ENCODE measurements at regions not wholly inside any gene's neighbourhood (a gene's known extent, or its start where the extent isn't known, plus 50 kb on each side); places are given as distances from the start of the nearest gene placed in this dataset.
A peak's percentile ranks its signal among the peaks of the same experiment; 100 is the strongest.
"Not testable (repeated sequence)": the region's sequence is repeated elsewhere in the genome, so short reads cannot be mapped to it uniquely, and the experiment has no call there.

GRCh38 chr13:73336773-73337172 lies 278.0 kb downstream of the KLF5 start:
- no peak for DNase-seq (ENCODE audit: low spot score)

- no peak for DNase-seq (ENCODE audit: low spot score)
Observed at GRCh38 chr13:73335944-73336343, 277.1 kb downstream of the KLF5 start.

DNA sequence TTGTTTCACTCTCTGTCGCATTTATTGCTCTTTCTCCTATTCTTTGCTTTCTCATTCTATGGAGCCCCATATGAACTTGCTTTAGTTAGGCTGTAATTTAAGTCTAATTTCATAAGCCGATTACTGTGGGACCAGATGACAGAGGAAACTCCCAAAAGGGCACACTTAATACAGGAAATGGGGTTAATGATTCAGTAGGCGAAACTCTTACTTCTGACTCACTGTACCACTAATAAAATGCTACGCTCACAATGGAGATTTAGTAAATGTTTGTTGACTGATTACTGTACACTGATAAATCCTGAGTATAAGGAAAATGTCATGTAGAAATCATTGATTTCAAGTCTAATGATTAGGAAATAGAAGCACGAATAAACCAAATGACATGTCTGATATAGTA lies 276.4 kb downstream of the KLF5 start:
- peak; percentile 36 for DNase-seq (ENCODE audit: low spot score)

GRCh38 chr13:73334445-73334844 lies 275.6 kb downstream of the KLF5 start:
- no peak for DNase-seq (ENCODE audit: low spot score)

DNA sequence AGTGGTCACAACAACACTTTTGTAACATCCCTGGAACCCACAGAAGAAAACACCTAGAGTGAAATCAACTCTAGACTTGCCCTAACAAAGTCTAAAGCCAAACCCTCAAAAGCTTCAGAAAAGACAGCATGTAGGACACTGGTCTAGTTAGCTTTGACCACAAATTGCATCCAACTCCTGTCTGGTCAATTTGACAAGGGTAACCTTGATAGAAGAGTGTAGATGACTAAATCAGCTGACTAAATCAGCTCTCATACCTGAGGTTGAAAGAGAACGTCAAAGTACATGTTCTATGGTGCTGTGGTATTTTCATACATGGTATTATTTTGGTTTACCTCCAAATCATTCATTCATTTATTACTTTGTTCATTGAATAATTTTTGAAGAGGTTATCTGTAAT lies 272.8 kb downstream of the KLF5 start:
- DNase-seq (ENCODE audit: low spot score): no peak

DNA sequence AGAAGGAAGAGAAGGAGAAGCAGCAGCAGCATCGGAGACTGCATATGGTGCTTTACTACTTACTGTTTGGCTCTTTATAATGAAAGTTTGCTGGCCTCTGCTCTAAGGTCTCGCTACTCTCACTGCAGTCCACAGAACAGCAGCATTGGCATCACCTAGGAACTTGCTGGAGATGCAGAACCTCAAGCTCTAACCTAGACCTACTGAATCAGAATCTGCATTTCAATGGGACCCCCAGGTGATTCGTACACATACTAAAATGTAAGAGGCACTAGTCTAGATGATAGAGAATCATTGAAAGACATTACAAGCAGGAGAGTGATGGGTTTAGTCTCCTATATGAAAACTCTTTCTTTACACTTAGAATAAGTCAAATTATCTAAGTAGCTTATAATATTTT lies 270.6 kb downstream of the KLF5 start:
- DNase-seq (ENCODE audit: low spot score): no peak

- DNase-seq (ENCODE audit: low spot score): no peak
Observed at GRCh38 chr13:73327579-73327978, 268.8 kb downstream of the KLF5 start.

DNA sequence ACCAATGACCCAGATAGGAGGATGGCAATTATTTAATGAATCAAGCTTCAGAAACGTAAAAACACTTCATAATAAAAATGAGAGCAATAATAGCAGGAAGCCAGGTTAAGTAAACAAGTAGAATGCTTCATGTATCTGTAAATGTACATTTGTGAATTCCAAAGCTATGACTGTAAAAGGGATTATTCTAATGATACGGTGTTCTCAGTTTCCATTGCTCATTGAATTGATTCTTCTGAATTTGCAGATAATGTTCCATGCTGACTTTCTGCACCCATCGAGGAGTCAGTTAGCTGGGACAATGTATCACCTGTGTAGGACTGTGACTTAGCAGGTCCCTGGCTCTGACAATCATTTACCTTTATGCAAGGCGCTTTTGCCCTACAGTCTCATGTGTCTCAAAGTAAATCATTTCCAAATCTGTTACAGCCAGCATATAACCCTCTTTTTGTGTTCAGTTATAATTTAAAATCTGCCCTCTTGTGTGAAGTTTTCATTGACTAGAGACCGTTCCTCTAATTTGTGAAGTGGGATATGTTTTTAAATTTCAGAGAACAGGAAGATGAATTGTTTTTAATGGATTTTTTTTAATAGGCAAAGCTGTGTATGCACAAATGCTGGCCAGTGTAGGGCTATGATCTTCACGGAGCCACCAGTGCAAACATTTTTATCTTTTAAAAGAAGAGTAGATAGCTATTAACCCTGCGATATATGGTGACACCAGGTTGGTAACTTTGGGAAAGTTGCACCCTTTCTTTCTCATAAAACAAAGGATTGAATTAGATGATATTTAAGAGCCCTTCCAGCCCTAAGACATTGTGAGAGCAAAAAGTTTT lies 267.1 kb downstream of the KLF5 start:
- peak; percentile 44 for DNase-seq (ENCODE audit: low spot score)

GRCh38 chr13:73324842-73325722 lies 266.3 kb downstream of the KLF5 start:
- DNase-seq (ENCODE audit: low spot score): no peak

DNA sequence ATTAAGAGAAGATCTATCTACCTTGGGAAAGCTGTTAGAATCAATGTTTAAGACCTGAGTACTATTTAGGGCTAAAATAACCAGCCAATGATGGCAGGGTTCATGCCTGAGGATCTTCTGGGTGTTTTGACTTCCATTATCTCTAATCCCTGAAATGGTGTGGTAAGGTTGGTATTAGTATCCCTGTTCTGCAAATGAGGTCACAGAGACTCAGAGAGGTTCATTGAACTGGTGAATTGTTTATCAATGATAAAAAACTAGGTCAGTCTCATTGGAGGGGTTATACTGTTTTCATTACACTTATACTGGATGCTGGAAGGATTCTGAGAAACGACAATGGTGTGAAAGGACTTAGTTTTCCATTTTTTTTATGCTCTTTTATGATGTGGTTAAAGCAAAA lies 264.8 kb downstream of the KLF5 start:
- DNase-seq (ENCODE audit: low spot score): no peak

DNA sequence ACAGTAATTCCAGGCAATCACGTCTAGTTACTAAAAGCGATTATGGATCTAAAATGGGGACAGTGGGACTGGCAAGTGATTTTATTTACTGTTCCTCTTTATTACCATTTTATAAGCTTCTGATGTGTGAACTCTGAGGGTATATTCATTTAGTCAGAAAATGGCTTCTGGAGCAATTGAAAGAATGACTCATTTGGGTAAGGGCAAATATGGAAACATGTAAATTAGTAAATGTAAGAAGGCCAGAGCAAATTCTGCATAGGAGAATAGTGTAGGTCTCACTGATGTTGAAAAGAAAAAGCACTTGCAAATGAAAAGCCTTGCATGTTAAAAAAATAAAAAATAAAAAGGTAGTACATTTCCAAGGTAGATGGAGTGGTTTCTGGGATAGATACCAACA lies 262.2 kb downstream of the KLF5 start:
- no peak for DNase-seq (ENCODE audit: low spot score)

GRCh38 chr13:73317140-73317539 lies 258.3 kb downstream of the KLF5 start:
- no peak for DNase-seq (ENCODE audit: low spot score)

DNA sequence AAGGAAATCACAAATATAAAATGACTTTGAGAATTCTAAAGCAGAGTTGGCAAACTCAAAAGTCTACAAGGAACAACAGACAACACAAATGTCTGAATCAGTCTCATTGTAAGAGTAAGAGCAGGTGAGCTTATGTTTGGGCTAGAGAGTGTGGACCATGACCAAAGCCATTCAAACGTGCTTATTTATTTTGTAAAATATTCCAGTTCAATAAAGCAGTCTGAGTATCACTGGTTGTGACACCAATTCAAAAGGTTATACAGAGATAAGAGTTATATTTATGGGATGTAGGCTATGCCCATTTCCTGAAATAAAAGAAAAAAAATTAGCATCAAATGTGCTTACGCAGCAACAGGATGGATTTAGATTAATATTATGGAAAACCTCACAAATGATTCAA lies 251.6 kb downstream of the KLF5 start:
- DNase-seq (ENCODE audit: low spot score): no peak

GRCh38 chr13:73307481-73307880 lies 248.7 kb downstream of the KLF5 start:
- no peak for DNase-seq (ENCODE audit: low spot score)

- no peak for DNase-seq (ENCODE audit: low spot score)
Observed at GRCh38 chr13:73306688-73307087, 247.9 kb downstream of the KLF5 start.

GRCh38 chr13:73304442-73304841 lies 245.6 kb downstream of the KLF5 start:
- no peak for DNase-seq (ENCODE audit: low spot score)

DNA sequence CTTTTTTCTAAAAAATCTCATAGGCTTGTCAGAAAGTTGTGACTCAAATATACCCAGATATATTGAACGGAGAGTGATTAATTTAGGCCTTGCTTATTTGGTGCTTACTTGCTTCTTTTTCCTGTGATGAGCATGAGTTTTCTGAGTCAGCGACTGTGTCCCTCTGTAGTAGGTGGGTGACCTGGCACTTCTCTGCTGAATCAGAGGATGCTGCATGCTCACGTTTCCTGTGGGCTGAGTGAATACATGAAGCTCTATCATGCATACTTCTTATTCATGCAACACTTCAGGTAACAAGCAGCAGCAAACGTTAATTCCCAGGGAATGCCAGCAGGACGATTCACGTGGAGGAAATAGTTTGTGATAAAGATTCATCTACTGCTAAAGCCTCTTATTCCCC lies 245.0 kb downstream of the KLF5 start:
- DNase-seq (ENCODE audit: low spot score): no peak

DNA sequence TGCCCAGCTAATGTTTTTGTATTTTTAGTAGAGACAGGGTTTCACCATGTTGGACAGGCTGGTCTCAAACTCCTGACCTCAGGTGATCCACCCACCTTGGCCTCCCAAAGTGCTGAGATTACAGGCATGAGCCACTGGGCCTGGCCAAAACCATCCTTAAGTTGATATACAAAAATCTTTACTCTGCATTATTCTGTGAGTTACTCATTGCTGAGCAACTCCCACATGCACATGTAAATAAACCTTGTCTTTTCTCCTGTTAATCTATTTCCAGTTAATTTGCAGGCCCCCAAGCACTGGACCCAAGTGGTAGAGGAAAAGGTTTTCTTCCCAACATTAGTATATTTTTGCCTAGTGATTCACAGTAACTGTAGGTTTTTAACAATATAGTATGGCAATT lies 242.8 kb downstream of the KLF5 start:
- not testable (repeated sequence) for DNase-seq (ENCODE audit: low spot score)

GRCh38 chr13:73300718-73301425 lies 242.1 kb downstream of the KLF5 start:
- no peak for DNase-seq (ENCODE audit: low spot score)

- DNase-seq (ENCODE audit: low spot score): no peak
Observed at GRCh38 chr13:73299787-73300186, 241.0 kb downstream of the KLF5 start.

GRCh38 chr13:73293913-73294523 lies 235.2 kb downstream of the KLF5 start:
- DNase-seq (ENCODE audit: low spot score): no peak

- DNase-seq (ENCODE audit: low spot score): no peak
Observed at GRCh38 chr13:73292127-73292526, 233.3 kb downstream of the KLF5 start.

Data from SW480 (cell line).